GM13976 (cell line): ENCODE measurements at regions not wholly inside any gene's neighbourhood (a gene's known extent, or its start where the extent isn't known, plus 50 kb on each side); places are given as distances from the start of the nearest gene placed in this dataset.

ENCODE experiments used
- DNase-seq: peaks from one replicate; pipeline ENCODE4 v3.0.0; 2012; ENCODE audit warnings: low spot score
- CTCF ChIP-seq: IDR thresholded peaks from 2 replicates; pipeline ENCODE4 v1.5.1; 2012; ENCODE audit warnings: borderline replicate concordance, mild to moderate bottlenecking; ENCODE audit not compliant: insufficient read depth; ENCODE audit errors: extremely low read depth, missing control alignments, control extremely low read depth
- in situ Hi-C: fragments of 300-500 bp; cut with MboI; formaldehyde crosslinking; loops from one replicate; pipeline ENCODE4 v1.12.0; 2022; ENCODE audit warnings: low sequenced_read_pairs, mixed read lengths, inconsistent platforms; ENCODE audit not compliant: unreplicated experiment

DNA sequence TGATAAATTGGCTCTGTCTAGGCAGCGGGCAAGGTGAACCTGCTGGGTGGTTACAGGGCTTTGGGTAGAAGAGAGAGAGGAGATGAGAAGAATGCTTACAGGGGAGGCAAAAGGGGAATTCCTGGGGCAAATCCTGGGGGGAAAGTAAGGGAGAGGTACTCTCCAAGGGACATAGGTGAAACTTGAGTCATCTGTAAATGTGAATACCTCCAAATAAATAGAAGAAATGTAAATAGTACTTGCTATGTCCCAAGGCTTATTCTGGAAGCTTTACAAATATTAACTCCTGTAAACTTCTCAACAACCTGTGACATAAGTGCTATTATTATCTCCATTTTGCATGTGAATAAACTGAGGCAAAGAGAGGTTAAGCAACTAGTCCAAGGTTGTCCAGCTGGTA, 57.7 kb upstream of the CDK13 start:
- DNase-seq: no peak
- in situ Hi-C loops: no loop called here
- no peak for TF ChIP-seq CTCF

GRCh38 chr7:39894904-39895303, 55.2 kb upstream of the CDK13 start:
- no peak for TF ChIP-seq CTCF
- in situ Hi-C loops: no loop called here

GRCh38 chr7:39896840-39897239, 53.2 kb upstream of the CDK13 start:
- no peak for DNase-seq
- no peak for TF ChIP-seq CTCF
- in situ Hi-C loops: no loop called here

More at GRCh38 chr7:39894904-39895303, 55.2 kb upstream of the CDK13 start:
- no peak for DNase-seq

DNA sequence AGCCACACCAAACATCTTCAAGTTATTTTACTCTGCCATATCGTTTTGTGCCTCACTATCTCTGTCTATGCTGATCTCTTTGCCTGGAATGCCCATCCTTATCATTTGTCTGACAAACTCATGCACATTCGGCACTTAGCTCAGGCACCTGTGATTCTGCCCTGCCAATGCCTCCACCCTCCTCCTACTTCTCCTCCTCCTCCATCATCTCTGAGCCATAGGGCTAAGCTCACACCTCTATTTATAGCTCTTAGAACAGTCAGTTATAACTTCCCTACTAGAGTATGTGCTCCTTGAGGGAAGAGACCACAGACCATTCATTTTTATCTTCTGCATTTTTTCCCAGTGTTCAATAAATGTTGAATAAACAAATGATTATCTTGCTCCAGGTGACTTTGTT, 51.2 kb upstream of the CDK13 start:
- no peak for DNase-seq
- no peak for TF ChIP-seq CTCF
- in situ Hi-C loops: no loop called here
